Body of pancreas (tissue), 4 donors: ENCODE measurements at regions not wholly inside any gene's neighbourhood (a gene's known extent, or its start where the extent isn't known, plus 50 kb on each side); places are given as distances from the start of the nearest gene placed in this dataset.

Experiments
- POLR2A ChIP-seq, 3 donors: fragments of 450-650 bp; IDR thresholded peaks; one replicate each; pipeline ENCODE4 v1.6.1; 2016; ENCODE audit warnings: antibody characterized with exemption in 3 of 3, mild to moderate bottlenecking in 2 of 3
- TF ChIP-seq, protein P1 (sequence below), 7 experiments: fragments of 450-650 bp in 4 of 7; fragments of 200-600 bp in 3 of 7; sonication (generic) in 3 of 7; IDR thresholded peaks; one replicate each; pipeline ENCODE4 v1.5.1; 2016 to 2019; ENCODE audit warnings: antibody characterized with exemption in 7 of 7

- TF ChIP-seq POLR2A (IDR thresholded peaks at IDR 0.05), result no peak
- TF ChIP-seq, protein P1, sequence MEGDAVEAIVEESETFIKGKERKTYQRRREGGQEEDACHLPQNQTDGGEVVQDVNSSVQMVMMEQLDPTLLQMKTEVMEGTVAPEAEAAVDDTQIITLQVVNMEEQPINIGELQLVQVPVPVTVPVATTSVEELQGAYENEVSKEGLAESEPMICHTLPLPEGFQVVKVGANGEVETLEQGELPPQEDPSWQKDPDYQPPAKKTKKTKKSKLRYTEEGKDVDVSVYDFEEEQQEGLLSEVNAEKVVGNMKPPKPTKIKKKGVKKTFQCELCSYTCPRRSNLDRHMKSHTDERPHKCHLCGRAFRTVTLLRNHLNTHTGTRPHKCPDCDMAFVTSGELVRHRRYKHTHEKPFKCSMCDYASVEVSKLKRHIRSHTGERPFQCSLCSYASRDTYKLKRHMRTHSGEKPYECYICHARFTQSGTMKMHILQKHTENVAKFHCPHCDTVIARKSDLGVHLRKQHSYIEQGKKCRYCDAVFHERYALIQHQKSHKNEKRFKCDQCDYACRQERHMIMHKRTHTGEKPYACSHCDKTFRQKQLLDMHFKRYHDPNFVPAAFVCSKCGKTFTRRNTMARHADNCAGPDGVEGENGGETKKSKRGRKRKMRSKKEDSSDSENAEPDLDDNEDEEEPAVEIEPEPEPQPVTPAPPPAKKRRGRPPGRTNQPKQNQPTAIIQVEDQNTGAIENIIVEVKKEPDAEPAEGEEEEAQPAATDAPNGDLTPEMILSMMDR (IDR thresholded peaks at IDR 0.05), result no peak
Measured at GRCh38 chr18:38006541-38006940, 440.9 kb upstream of the CELF4 start.
